ENCODE measurements at regions not wholly inside any gene's neighbourhood (a gene's known extent, or its start where the extent isn't known, plus 50 kb on each side); places are given as distances from the start of the nearest gene placed in this dataset.

- no peak for DNase-seq
Measured at GRCh38 chr18:14905350-14905749, 157.4 kb downstream of the ANKRD30B start.

DNA sequence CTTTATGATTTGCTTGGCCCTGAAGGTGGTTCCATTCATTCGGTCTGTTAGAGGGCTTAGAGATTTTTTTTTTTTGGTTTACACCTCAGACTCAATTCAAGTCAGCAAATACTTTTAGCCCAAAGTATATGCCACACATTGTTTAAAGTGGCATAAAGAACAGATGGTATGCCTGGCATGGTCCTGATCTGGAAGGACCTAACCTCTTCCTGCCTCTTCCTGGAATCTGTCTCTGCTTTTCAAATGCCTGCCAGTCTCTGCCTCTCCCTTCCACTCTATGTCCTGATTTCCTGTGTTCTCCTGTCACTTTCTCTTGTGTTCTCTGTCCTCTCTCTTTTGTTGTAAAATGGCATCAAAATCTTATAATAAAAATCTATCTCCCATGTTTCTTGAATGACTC, 158.0 kb downstream of the ANKRD30B start:
- no peak for DNase-seq

DNA sequence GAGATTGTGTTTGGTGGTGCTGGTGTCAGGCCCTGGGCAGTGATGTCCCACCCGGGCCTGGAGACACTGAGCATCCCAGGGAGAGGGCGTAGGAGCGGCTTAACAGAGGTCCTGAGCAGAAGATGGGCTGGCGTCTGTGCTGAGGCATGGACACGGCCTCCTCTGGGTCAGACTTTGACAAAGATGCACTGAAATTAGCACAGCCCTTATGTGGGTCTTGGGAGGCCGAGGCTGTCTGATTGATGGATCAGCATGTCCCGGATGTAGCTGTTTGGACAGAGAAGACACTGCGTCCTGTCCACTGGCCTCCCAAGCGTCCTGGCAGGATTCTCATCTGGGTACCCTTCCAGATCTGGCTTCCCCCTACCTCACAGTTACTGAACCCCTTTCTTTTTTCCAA, 159.4 kb downstream of the ANKRD30B start:
- no peak for DNase-seq

- DNase-seq = no peak
Measured at GRCh38 chr18:14908541-14908940, 160.6 kb downstream of the ANKRD30B start.

- no peak for DNase-seq
Measured at GRCh38 chr18:14912967-14913366, 165.0 kb downstream of the ANKRD30B start.

GRCh38 chr18:14914121-14914520, 166.1 kb downstream of the ANKRD30B start:
- DNase-seq = no peak

- no peak for DNase-seq
Measured at GRCh38 chr18:14914771-14915170, 166.8 kb downstream of the ANKRD30B start.

DNA sequence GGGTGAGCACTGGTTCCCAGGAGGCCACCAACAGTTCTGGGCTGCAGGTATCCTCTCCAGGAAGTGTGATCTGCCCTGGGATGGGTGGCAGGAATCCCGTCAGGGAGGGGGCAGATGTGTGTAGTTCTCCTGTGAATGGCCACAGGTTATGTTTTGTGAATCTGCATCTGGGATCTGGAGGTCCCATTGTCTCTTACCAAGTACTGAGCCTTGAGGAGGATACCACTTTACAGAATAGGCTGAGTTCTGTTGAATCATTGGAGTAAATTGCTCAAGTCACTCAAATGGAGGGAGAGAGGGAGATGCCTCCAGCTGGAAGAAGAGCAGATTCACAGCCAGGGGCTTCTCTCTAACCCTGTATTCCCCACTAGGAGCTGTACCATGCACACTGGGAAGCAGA, 168.2 kb downstream of the ANKRD30B start:
- no peak for DNase-seq

GRCh38 chr18:14916851-14917250, 168.9 kb downstream of the ANKRD30B start:
- DNase-seq = no peak

- no peak for DNase-seq
Measured at GRCh38 chr18:14917311-14917710, 169.3 kb downstream of the ANKRD30B start.

DNA sequence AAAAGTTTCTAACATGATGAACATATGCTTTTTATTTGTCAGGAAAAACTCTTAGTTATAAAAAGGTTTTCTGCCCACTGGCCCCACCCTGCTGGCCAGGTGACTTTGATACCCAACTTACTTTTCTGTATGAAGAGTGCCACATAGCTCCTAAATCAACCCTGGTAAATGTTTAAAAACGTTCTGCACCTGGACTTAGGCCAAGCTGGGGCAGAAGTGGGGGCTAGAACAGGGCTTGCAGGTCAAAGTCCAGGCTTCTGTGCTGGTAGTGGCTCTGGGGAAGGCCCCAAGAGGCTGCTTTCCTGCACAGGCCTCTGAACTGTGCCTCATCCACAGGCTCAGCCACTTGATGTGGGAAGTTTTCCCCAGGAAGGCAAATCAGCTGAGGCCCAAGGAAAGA, 171.7 kb downstream of the ANKRD30B start:
- DNase-seq = no peak

- no peak for DNase-seq
Measured at GRCh38 chr18:14921031-14921430, 173.1 kb downstream of the ANKRD30B start.

DNA sequence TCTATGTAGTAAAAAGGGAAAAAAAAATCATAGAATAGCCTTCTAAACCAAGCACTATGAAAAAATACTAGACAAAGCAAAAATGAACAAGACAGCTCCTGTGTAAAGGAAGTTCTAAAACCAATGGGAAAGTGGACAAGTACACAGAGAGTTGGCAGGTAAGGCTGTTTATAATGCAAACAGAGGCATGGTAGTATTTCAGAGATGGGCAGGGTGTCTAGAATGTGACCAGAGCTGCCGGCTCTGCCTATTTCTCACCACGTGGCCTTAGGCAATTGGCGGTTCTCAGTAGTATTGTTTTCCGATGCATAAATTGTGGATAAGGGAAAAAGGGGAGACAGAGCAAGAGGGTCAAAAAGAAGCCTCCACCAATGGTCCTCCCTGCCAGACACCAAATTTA, 173.6 kb downstream of the ANKRD30B start:
- DNase-seq = no peak

- DNase-seq = no peak
Measured at GRCh38 chr18:14922031-14922430, 174.1 kb downstream of the ANKRD30B start.

- no peak for DNase-seq
Measured at GRCh38 chr18:14922965-14923565, 175.1 kb downstream of the ANKRD30B start.

- no peak for DNase-seq
Measured at GRCh38 chr18:14924226-14924625, 176.3 kb downstream of the ANKRD30B start.

GRCh38 chr18:14925281-14925709, 177.3 kb downstream of the ANKRD30B start:
- no peak for DNase-seq

DNA sequence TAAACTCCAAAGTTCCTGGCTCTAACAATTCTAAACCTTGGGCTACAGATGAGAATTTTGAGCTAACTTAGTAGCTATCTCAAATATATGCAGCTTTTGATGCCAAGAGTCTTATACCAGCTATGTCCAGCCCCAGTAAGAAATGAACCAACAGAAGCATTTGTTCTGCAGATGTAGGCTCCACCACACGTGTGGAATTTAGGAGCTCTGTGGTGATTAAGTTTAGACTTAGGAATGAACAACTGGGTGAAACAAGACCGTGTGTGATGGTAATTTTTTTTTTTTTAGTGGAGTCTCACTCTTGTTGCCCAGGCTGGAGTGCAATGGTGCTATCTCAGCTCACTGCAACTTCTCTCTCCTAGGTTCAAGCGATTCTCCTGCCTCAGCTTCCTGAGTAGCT, 179.7 kb downstream of the ANKRD30B start:
- DNase-seq = no peak

DNA sequence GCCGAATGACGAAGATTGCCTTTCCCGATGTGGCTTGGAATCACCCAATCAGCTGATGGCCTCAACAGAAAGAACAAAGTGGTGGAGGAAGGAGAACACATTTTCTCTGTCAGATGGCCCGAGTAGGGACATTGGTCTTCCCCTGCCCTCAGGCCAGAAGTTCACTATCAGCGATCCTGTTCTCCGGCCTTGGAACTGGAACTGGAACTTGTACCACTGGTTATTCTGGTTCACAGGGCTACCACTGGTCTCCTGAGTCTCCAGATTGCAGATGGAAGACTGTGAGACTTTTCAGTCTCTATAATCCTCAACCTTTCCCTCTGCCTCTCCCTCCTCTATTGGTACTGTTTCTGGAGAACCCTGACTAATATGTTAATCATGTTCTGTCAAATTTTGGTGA, 180.4 kb downstream of the ANKRD30B start:
- no peak for DNase-seq

GRCh38 chr18:14930076-14930475, 182.1 kb downstream of the ANKRD30B start:
- DNase-seq = no peak

DNA sequence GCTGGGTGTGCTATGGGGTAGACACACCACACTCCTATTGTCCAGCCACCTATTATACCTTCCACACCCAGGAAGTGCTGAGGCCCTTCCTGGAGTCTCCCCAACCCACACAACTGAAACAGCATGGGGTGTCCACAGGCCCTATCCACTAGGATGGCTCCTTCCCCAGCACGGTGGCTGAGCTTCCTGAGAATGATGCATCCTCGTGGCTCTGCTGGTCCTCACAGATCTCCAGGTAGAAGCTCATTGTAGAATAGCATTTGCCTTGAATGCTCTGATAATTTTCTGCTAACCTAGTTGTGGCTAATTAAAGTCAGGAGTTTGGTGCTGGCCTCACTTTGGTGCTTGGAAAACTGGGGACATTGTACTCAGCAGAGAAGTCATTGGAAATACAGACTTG, 182.6 kb downstream of the ANKRD30B start:
- DNase-seq = no peak

DNA sequence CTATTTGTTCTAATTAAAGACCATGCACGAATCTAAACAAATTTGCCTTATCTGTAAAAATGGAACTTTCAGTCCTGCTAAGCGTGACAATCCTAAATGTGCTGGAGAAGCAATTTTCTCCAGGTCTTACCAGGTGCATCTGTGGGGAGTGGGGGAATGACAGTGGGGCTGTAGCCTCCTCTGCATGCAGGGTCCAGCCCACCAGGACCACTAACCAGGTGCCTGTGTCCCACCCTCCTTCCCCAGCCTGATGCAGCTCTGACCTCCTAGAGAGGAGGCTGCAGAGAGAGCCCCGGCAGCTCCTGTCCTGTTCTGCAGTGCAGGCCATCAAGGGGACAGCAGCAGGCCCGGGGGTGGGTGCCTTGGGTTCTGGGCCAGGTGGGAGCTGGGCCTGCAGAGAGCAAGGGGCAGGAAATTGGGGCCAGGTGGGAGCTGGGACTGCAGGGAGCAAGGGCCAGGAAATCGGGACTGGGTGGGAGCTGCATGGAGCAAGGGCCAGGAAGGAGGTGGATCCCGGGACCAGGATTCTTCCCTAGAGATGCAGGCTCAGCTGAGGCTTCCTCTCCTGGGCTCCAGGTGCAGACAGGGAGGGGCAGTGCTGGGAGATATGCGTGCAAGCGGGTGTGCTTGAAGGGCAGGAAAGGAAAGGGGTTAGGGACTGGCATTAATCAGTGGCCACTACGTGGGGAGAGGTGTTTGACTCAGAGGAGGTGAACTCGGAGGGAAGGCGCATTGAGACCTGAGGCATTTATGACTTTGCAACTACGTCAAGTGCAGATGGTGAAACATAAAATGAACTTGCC, 185.3 kb downstream of the ANKRD30B start:
- no peak for DNase-seq

GRCh38 chr18:14933964-14934363, 186.0 kb downstream of the ANKRD30B start:
- no peak for DNase-seq

GRCh38 chr18:14935210-14935609, 187.2 kb downstream of the ANKRD30B start:
- no peak for DNase-seq

GRCh38 chr18:14936313-14936712, 188.3 kb downstream of the ANKRD30B start:
- DNase-seq = no peak
